ENCODE measurements at regions not wholly inside any gene's neighbourhood (a gene's known extent, or its start where the extent isn't known, plus 50 kb on each side); places are given as distances from the start of the nearest gene placed in this dataset.

GRCh38 chr18:56124186-56124585 lies 514.2 kb downstream of the TXNL1 start:
- TF ChIP-seq, protein P1, sequence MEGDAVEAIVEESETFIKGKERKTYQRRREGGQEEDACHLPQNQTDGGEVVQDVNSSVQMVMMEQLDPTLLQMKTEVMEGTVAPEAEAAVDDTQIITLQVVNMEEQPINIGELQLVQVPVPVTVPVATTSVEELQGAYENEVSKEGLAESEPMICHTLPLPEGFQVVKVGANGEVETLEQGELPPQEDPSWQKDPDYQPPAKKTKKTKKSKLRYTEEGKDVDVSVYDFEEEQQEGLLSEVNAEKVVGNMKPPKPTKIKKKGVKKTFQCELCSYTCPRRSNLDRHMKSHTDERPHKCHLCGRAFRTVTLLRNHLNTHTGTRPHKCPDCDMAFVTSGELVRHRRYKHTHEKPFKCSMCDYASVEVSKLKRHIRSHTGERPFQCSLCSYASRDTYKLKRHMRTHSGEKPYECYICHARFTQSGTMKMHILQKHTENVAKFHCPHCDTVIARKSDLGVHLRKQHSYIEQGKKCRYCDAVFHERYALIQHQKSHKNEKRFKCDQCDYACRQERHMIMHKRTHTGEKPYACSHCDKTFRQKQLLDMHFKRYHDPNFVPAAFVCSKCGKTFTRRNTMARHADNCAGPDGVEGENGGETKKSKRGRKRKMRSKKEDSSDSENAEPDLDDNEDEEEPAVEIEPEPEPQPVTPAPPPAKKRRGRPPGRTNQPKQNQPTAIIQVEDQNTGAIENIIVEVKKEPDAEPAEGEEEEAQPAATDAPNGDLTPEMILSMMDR (IDR thresholded peaks at IDR 0.05; ENCODE audit: low read length), result no peak
- TF ChIP-seq EZH2 (IDR thresholded peaks at IDR 0.05; ENCODE audit: borderline replicate concordance, low read length), result no peak

Data from OCI-LY1 (cell line).